PC-3 (cell line): ENCODE measurements at regions not wholly inside any gene's neighbourhood (a gene's known extent, or its start where the extent isn't known, plus 50 kb on each side); places are given as distances from the start of the nearest gene placed in this dataset.

Source experiments
- ATAC-seq: fragments of 200-7000 bp; cut with Tn5 transposase; 2 replicates; pipeline ENCODE4 v1.9.1; 2020; ENCODE audit warnings: mild to moderate bottlenecking, moderate library complexity
- BruUV-seq: library from RNA; stranded (reverse); fragments of 400-500 nt; replicated peaks from 2 replicates; lab custom pipeline; 2021; lab: Mats Ljungman, UMichigan
- CTCF ChIA-PET: fragments of 300-600 bp; sonication (Branson Sonifier 250); formaldehyde crosslinking; loops from one replicate; lab custom pipeline; 2022; ENCODE audit warnings: antibody characterized with exemption; lab: Charles Lee
- POLR2A ChIA-PET: fragments of 300-600 bp; sonication (Branson Sonifier 250); formaldehyde crosslinking; loops from one replicate; lab custom pipeline; 2022; ENCODE audit warnings: antibody characterized with exemption; ENCODE audit not compliant: unreplicated experiment; lab: Charles Lee
- DNase-seq: peaks from one replicate; pipeline ENCODE4 v3.0.0-alpha.2; 2015
- H2AFZ ChIP-seq: fragments of 300-600 bp; sonication (generic); 2 replicates; pipeline ENCODE4 v1.6.0; 2016; ENCODE audit warnings: antibody characterized with exemption, low read length
- H3F3A ChIP-seq: fragments of 300-600 bp; sonication (generic); one replicate; pipeline ENCODE4 v1.6.0; 2017; ENCODE audit warnings: antibody characterized with exemption, low read length, control low read depth, mild to moderate bottlenecking; ENCODE audit not compliant: unreplicated experiment
- H3K27ac ChIP-seq: fragments of 300-600 bp; sonication (generic); 2 replicates; pipeline ENCODE4 v1.5.1; 2016; ENCODE audit warnings: mild to moderate bottlenecking, low read length
- H3K27me3 ChIP-seq: fragments of 300-600 bp; sonication (generic); 2 replicates; pipeline ENCODE4 v1.6.1; 2016; ENCODE audit warnings: low read length, mixed read lengths
- H3K36me3 ChIP-seq: fragments of 300-600 bp; sonication (generic); 2 replicates; pipeline ENCODE4 v1.6.1; 2016; ENCODE audit warnings: low read depth, mixed run types, low read length, mixed read lengths
- H3K4me1 ChIP-seq: fragments of 300-600 bp; sonication (generic); 2 replicates; pipeline ENCODE4 v1.5.1; 2016; ENCODE audit warnings: low read length; ENCODE audit not compliant: insufficient read depth
- H3K4me2 ChIP-seq: fragments of 300-600 bp; sonication (generic); 2 replicates; pipeline ENCODE4 v1.6.0; 2016; ENCODE audit warnings: low read length
- H3K4me3 ChIP-seq: fragments of 300-600 bp; sonication (generic); 2 replicates; pipeline ENCODE4 v1.5.1; 2016; ENCODE audit warnings: mild to moderate bottlenecking, low read length, mixed read lengths
- H3K79me2 ChIP-seq: fragments of 300-600 bp; sonication (generic); 2 replicates; pipeline ENCODE4 v1.6.1; 2017; ENCODE audit warnings: low read length, mixed read lengths
- H3K9ac ChIP-seq: fragments of 300-600 bp; sonication (generic); 2 replicates; pipeline ENCODE4 v1.6.0; 2016; ENCODE audit warnings: mild to moderate bottlenecking, low read length
- H3K9me2 ChIP-seq: fragments of 300-600 bp; sonication (generic); replicated peaks from 2 replicates; pipeline ENCODE4 v1.6.1; 2016; ENCODE audit warnings: mixed run types, low read length, mixed read lengths
- H3K9me3 ChIP-seq: fragments of 300-600 bp; sonication (generic); 2 replicates; pipeline ENCODE4 v1.6.1; 2016; ENCODE audit warnings: low read length, mixed read lengths
- H4K20me1 ChIP-seq: fragments of 300-600 bp; sonication (generic); 2 replicates; pipeline ENCODE4 v1.6.1; 2016; ENCODE audit warnings: low read length, mixed read lengths
- EZH2 ChIP-seq: fragments of 300-600 bp; sonication (generic); IDR thresholded peaks from one replicate; pipeline ENCODE4 v1.6.1; 2017; ENCODE audit warnings: antibody characterized with exemption, mild to moderate bottlenecking, low read length; ENCODE audit not compliant: unreplicated experiment
- EZH2phosphoT487 ChIP-seq: fragments of 300-600 bp; sonication (generic); IDR thresholded peaks from 2 replicates; pipeline ENCODE4 v1.6.1; 2018; ENCODE audit warnings: mild to moderate bottlenecking, antibody characterized with exemption, low read length, borderline replicate concordance
- intact Hi-C: fragments of 100-400 bp; cut with micrococcal nuclease; formaldehyde crosslinking; loops from 2 replicates; pipeline ENCODE4 v1.9.0; 2023
- TF ChIP-seq, protein P1 (sequence below): fragments of 300-600 bp; sonication (generic); conservative IDR thresholded peaks from 2 replicates; pipeline ENCODE4 v1.5.1; 2017; ENCODE audit warnings: antibody characterized with exemption, low read depth, mild to moderate bottlenecking, low read length

DNA sequence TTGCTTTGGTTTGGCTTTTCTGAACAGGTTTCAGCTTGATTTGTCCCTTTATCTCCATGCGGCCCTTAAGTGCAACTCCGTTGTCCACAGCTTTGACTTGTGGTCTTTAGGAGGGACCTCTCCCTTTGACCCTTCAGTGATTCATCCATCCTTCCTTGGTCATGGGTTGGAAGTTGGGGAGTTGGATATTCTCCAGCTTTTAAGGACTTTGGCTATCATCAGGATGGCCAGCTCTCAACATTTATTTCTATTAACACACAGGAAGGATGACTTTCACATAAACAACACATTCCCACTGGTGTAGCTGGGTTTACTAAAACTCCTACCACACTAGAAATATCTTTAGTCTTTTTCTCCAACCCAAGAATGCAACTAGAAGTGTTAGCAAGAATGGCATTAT is 50.9 kb upstream of the E2F7 start:
- no peaks in the 10 kb centered on the region for H3K27me3 ChIP-seq
- TF ChIP-seq, protein P1, sequence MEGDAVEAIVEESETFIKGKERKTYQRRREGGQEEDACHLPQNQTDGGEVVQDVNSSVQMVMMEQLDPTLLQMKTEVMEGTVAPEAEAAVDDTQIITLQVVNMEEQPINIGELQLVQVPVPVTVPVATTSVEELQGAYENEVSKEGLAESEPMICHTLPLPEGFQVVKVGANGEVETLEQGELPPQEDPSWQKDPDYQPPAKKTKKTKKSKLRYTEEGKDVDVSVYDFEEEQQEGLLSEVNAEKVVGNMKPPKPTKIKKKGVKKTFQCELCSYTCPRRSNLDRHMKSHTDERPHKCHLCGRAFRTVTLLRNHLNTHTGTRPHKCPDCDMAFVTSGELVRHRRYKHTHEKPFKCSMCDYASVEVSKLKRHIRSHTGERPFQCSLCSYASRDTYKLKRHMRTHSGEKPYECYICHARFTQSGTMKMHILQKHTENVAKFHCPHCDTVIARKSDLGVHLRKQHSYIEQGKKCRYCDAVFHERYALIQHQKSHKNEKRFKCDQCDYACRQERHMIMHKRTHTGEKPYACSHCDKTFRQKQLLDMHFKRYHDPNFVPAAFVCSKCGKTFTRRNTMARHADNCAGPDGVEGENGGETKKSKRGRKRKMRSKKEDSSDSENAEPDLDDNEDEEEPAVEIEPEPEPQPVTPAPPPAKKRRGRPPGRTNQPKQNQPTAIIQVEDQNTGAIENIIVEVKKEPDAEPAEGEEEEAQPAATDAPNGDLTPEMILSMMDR = no peak
- TF ChIP-seq EZH2 = no peak
- no peak for TF ChIP-seq EZH2phosphoT487
- CTCF ChIA-PET = no interaction called here

DNA sequence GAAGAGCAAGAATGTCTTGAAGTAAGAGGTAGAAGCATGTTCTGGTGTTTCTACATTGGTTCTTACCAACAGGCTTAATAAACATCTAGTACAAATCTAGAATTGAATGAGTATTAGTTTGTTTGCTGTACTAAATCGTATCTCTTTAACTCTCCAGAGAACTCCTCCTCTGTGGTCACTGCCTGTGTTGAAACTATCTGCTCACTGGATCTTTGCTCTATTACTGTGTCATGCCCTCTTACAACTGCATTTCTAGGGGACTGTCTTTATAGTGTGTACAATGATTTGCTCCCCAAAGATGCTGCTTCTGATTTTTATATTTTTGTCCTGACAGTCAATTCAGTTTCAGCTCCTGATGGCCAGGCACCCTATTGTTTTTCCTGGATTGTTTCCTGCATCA is 50.1 kb upstream of the E2F7 start:
- H3K27me3 ChIP-seq = no peaks in the 10 kb centered on the region
- no peaks in the 10 kb centered on the region for H3K9me2 ChIP-seq
- no peak overlapping the region for H2AFZ ChIP-seq
- POLR2A ChIA-PET = no interaction called here
- H3K4me2 ChIP-seq = no peak overlapping the region
- H3K79me2 ChIP-seq = no peaks in the 10 kb centered on the region
- ATAC-seq (no peak), DNase-seq (no peak)
- H3K4me1 ChIP-seq = peaks cover 27% of the 10 kb centered on the region
- H3K9me3 ChIP-seq = no peaks in the 10 kb centered on the region
- H3K27ac ChIP-seq = no peak overlapping the region
- peaks cover 3% of the 10 kb centered on the region for H3F3A ChIP-seq
- H4K20me1 ChIP-seq = no peaks in the 10 kb centered on the region
- no peak overlapping the region for H3K4me3 ChIP-seq
- CTCF ChIA-PET = no interaction called here
- H3K9ac ChIP-seq = no peak overlapping the region
- no peaks in the 10 kb centered on the region for H3K36me3 ChIP-seq
- BruUV-seq = no TSS peak
- TF ChIP-seq, protein P1 = no peak
- TF ChIP-seq EZH2 (no peak), EZH2phosphoT487 (no peak)
- intact Hi-C loops = no loop called here

More for the DNA sequence above, 50.9 kb upstream of the E2F7 start:
- Histone ChIP-seq H3K27ac (no peak overlapping the region), H3K9me2 (no peaks in the 10 kb centered on the region), H2AFZ (no peak overlapping the region), H3F3A (peaks cover 5% of the 10 kb centered on the region), H3K79me2 (no peaks in the 10 kb centered on the region), H3K9ac (no peak overlapping the region), H3K4me1 (peaks cover 36% of the 10 kb centered on the region), H3K9me3 (no peaks in the 10 kb centered on the region), H3K4me3 (no peak overlapping the region), H3K36me3 (no peaks in the 10 kb centered on the region), H3K4me2 (no peak overlapping the region), H4K20me1 (no peaks in the 10 kb centered on the region)
- DNase-seq (no peak), ATAC-seq (no peak)
- POLR2A ChIA-PET = no interaction called here
- no TSS peak for BruUV-seq
- intact Hi-C loops = no loop called here
